ENCODE measurements at regions not wholly inside any gene's neighbourhood (a gene's known extent, or its start where the extent isn't known, plus 50 kb on each side); places are given as distances from the start of the nearest gene placed in this dataset.
A peak's percentile ranks its signal among the peaks of the same experiment; 100 is the strongest.
"Not testable (repeated sequence)": the region's sequence is repeated elsewhere in the genome, so short reads cannot be mapped to it uniquely, and the experiment has no call there.

GRCh38 chr11:97617031-97617430 is 1227.2 kb downstream of the JRKL start:
- H3K27ac Mint-ChIP-seq = no peak overlapping the region
- no peaks in the 10 kb centered on the region for H3K27me3 Mint-ChIP-seq
- no peaks in the 10 kb centered on the region for H3K36me3 Mint-ChIP-seq
- H3K4me3 Mint-ChIP-seq = no peak overlapping the region
- H3K9me3 Mint-ChIP-seq = peaks cover 8 to 11% of the 10 kb centered on the region in 2 donors
- no peaks in the 10 kb centered on the region for H3K4me1 Mint-ChIP-seq
- no peak for DNase-seq
- ATAC-seq (replicated peaks) = no peak

DNA sequence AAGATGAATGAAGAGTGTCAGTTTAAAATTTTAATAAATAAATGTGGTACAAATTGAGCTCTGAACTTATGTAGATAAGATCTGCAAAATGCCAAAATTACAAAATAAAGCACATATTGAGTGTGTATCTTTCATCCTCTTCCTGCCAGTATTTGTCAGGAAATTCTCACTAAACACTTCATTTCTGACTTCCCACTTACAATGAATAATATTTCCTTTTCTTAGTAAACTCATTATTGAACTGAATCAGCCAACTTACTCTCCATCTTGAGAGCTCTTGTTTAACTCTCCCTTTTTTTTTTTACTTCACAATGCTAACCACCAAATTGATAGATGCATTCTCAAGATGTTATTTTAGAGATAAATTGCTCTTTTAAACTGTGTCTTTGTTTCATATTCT is 1230.2 kb downstream of the JRKL start:
- peaks cover 8 to 11% of the 10 kb centered on the region in 2 donors for H3K9me3 Mint-ChIP-seq
- H3K27ac Mint-ChIP-seq = no peak overlapping the region
- H3K27me3 Mint-ChIP-seq = no peaks in the 10 kb centered on the region
- no peaks in the 10 kb centered on the region for H3K4me1 Mint-ChIP-seq
- no peaks in the 10 kb centered on the region for H3K36me3 Mint-ChIP-seq
- no peak overlapping the region for H3K4me3 Mint-ChIP-seq
- no peak for DNase-seq
- no peak for ATAC-seq (replicated peaks)

DNA sequence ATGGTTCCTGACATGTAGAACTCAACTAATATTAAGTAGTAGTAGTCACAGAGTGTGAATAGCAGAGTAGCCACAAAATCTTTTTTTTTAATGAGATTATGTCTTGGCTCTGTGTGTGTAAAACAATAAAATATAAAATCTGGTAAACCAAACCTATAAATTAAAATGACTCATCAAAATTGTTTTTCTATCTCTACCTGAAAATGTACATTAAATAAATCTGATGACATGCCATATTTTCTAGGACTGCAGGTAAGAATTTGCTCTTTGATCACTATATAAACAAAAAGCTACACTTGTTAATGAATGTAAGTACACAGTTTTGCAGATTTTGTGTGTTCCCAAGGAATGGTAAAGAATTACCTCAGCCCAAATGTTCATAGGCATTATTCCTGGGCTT is 1231.5 kb downstream of the JRKL start:
- H3K9me3 Mint-ChIP-seq = peaks cover 4 to 9% of the 10 kb centered on the region in 2 donors
- no peaks in the 10 kb centered on the region for H3K36me3 Mint-ChIP-seq
- no peaks in the 10 kb centered on the region for H3K27me3 Mint-ChIP-seq
- ATAC-seq (replicated peaks) (no peak), DNase-seq (no peak)
- H3K4me3 Mint-ChIP-seq = no peak overlapping the region
- no peak overlapping the region for H3K27ac Mint-ChIP-seq
- no peaks in the 10 kb centered on the region for H3K4me1 Mint-ChIP-seq

- peaks cover 0 to 6% of the 10 kb centered on the region in 2 donors for H3K9me3 Mint-ChIP-seq
- ATAC-seq (replicated peaks) = no peak
- DNase-seq = no peak
Measured at GRCh38 chr11:97622795-97623194, 1233.0 kb downstream of the JRKL start.

GRCh38 chr11:97636741-97637140 is 1246.9 kb downstream of the JRKL start:
- not testable (repeated sequence) for H3K36me3 Mint-ChIP-seq; H3K4me3 Mint-ChIP-seq; ATAC-seq (replicated peaks); H3K4me1 Mint-ChIP-seq; H3K27me3 Mint-ChIP-seq; DNase-seq; H3K27ac Mint-ChIP-seq
- H3K9me3 Mint-ChIP-seq = peaks cover 4 to 19% of the 10 kb centered on the region in 2 donors

More at GRCh38 chr11:97622795-97623194, 1233.0 kb downstream of the JRKL start:
- H3K4me3 Mint-ChIP-seq = no peak overlapping the region
- no peaks in the 10 kb centered on the region for H3K36me3 Mint-ChIP-seq
- H3K4me1 Mint-ChIP-seq = no peaks in the 10 kb centered on the region
- no peaks in the 10 kb centered on the region for H3K27me3 Mint-ChIP-seq
- H3K27ac Mint-ChIP-seq = no peak overlapping the region

DNA sequence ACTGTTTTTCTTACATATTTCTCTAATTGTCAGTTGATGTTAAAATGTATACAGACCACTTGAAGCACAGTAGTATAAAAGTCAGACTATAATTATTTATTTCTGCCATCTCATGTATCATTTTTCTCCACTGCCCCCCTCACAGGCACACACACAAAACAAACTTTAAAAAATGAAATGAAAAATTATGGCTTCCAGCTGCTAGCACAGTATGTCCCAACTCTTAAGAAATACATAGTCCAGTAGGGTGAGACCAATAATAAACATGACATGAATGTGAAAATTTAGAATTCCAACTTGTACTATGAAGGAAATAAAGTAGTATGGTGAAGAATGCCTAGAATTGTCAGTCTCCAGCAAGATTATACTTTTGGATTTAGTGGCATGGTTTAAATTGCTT is 1247.9 kb downstream of the JRKL start:
- H3K9me3 Mint-ChIP-seq = peaks cover 4 to 19% of the 10 kb centered on the region in 2 donors
- no peaks in the 10 kb centered on the region for H3K36me3 Mint-ChIP-seq
- H3K4me1 Mint-ChIP-seq = no peaks in the 10 kb centered on the region

DNA sequence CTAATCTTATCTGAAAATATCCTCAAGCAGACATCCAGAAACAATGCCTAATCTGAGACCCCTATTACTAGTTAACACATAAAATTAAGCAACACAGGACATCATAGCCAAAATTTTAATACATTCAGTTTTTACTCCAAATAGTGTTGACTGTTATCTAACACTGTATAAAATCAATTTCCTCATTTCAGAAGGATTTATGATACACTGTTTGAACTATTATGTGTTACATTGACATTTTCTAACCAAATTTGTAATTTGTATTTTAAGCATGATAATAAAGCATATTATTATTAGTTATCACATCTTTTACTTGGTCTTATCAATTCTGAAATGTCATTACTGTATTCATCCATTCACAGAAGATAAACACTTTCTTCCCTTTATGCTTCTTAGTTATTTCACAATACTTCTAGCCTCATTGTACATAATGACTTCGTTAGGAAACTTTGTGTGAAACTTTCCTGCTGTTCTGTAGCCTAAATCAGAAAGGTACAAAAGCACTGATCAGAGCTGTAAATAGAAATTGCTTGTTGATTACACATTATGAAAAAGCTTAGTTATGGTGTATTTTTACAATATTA is 1248.9 kb downstream of the JRKL start:
- H3K4me1 Mint-ChIP-seq = no peaks in the 10 kb centered on the region
- H3K4me3 Mint-ChIP-seq = no peak overlapping the region
- peaks cover 4 to 16% of the 10 kb centered on the region in 2 donors for H3K9me3 Mint-ChIP-seq
- DNase-seq (no peak), ATAC-seq (replicated peaks) (no peak)
- no peaks in the 10 kb centered on the region for H3K36me3 Mint-ChIP-seq
- H3K27ac Mint-ChIP-seq = no peak overlapping the region
- H3K27me3 Mint-ChIP-seq = no peaks in the 10 kb centered on the region

More for the DNA sequence above, 1247.9 kb downstream of the JRKL start:
- H3K27ac Mint-ChIP-seq = no peak overlapping the region
- no peaks in the 10 kb centered on the region for H3K27me3 Mint-ChIP-seq
- DNase-seq = no peak
- no peak overlapping the region for H3K4me3 Mint-ChIP-seq
- no peak for ATAC-seq (replicated peaks)

- H3K4me1 Mint-ChIP-seq = no peaks in the 10 kb centered on the region
- H3K9me3 Mint-ChIP-seq = peaks cover 6 to 9% of the 10 kb centered on the region in 2 donors
- no peaks in the 10 kb centered on the region for H3K27me3 Mint-ChIP-seq
- ATAC-seq (replicated peaks) (no peak), DNase-seq (no peak)
- H3K36me3 Mint-ChIP-seq = no peaks in the 10 kb centered on the region
- H3K27ac Mint-ChIP-seq = no peak overlapping the region
- no peak overlapping the region for H3K4me3 Mint-ChIP-seq
Measured at GRCh38 chr11:97641988-97642387, 1252.2 kb downstream of the JRKL start.

DNA sequence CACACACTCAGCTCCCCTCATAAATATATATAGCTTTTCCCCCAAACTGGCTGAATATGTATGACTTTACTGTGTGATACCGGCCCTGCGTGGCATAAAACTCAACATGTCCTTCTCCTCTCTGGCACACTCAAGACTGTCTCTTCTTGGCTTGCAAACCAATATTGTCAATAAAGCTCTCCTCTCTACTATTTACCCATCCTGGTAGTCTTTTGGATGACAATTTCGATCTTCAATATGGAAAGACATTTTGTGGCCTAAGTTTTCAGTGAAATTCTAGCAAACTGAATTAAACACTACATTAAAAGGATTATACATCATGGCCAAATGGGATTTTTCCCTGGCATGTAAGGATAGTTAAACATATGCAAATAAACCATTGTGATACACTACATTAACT is 1255.9 kb downstream of the JRKL start:
- Mint-ChIP-seq H3K27ac (no peak overlapping the region), H3K4me1 (no peaks in the 10 kb centered on the region), H3K27me3 (no peaks in the 10 kb centered on the region), H3K4me3 (no peak overlapping the region), H3K9me3 (peaks cover 11 to 13% of the 10 kb centered on the region in 2 donors), H3K36me3 (no peaks in the 10 kb centered on the region)
- DNase-seq (no peak), ATAC-seq (replicated peaks) (no peak)

GRCh38 chr11:97656356-97656755 is 1266.5 kb downstream of the JRKL start:
- H3K4me1 Mint-ChIP-seq = no peaks in the 10 kb centered on the region
- ATAC-seq (replicated peaks) = no peak
- H3K27me3 Mint-ChIP-seq = no peaks in the 10 kb centered on the region
- peaks cover 0 to 2% of the 10 kb centered on the region in 2 donors for H3K9me3 Mint-ChIP-seq
- H3K36me3 Mint-ChIP-seq = no peaks in the 10 kb centered on the region
- no peak overlapping the region for H3K4me3 Mint-ChIP-seq
- no peak overlapping the region for H3K27ac Mint-ChIP-seq
- no peak for DNase-seq

- Mint-ChIP-seq H3K4me3 (no peak overlapping the region), H3K36me3 (no peaks in the 10 kb centered on the region), H3K27ac (no peak overlapping the region), H3K27me3 (no peaks in the 10 kb centered on the region), H3K9me3 (peaks cover 0 to 2% of the 10 kb centered on the region in 2 donors), H3K4me1 (no peaks in the 10 kb centered on the region)
- DNase-seq = no peak
- no peak for ATAC-seq (replicated peaks)
Measured at GRCh38 chr11:97657852-97658251, 1268.0 kb downstream of the JRKL start.

DNA sequence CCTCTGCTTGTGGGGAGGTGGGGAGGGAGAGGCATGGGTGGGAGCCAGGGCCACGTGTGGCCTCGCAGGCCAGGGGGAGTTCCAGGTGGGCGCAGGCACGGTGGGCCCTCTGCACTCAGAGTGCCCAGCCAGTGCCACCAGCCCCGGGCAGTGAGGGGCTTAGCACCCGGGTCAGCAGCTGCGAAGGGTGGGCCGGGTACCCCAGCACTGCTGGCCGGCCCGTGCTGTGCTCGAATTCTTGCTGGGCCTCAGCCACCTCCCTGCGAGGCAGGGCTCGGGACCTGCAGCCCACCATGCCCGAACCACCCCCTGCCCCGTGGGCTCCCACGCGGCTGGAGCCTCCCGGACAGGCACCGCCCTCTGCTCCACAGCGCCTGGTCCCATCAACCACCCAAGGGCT is 1277.2 kb downstream of the JRKL start:
- no peaks in the 10 kb centered on the region for H3K27me3 Mint-ChIP-seq

DNA sequence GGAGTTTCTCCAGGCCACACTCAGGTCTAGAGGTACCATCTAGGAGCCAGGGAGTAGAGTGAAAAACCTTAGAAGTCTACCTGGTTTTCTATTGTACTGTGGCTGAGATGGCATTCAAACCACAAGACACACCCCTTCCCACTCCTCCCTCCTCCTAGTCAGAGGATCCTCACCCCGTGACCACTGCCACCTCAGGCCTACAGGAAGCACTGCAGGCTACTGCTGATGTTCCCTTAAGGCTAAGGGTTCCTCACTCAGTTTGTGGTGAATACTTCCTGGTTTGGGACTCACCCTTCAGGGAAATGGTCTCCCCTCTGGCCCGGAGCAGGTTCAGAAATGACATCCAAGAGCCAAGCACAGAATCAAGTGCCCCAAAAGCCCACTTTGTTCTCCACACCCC is 1293.9 kb downstream of the JRKL start:
- ATAC-seq (replicated peaks) (peak in 1 of 2 donors; percentile 16), DNase-seq (no peak)
- Mint-ChIP-seq H3K27me3 (no peaks in the 10 kb centered on the region), H3K9me3 (peaks cover 4 to 8% of the 10 kb centered on the region in 2 donors), H3K4me3 (no peak overlapping the region), H3K27ac (no peak overlapping the region), H3K4me1 (no peaks in the 10 kb centered on the region), H3K36me3 (no peaks in the 10 kb centered on the region)

More for the DNA sequence above, 1277.2 kb downstream of the JRKL start:
- no peak for ATAC-seq (replicated peaks)
- Mint-ChIP-seq H3K4me3 (no peak overlapping the region), H3K4me1 (no peaks in the 10 kb centered on the region), H3K9me3 (peaks cover 0 to 7% of the 10 kb centered on the region in 2 donors), H3K36me3 (no peaks in the 10 kb centered on the region), H3K27ac (no peak overlapping the region)
- DNase-seq = no peak

DNA sequence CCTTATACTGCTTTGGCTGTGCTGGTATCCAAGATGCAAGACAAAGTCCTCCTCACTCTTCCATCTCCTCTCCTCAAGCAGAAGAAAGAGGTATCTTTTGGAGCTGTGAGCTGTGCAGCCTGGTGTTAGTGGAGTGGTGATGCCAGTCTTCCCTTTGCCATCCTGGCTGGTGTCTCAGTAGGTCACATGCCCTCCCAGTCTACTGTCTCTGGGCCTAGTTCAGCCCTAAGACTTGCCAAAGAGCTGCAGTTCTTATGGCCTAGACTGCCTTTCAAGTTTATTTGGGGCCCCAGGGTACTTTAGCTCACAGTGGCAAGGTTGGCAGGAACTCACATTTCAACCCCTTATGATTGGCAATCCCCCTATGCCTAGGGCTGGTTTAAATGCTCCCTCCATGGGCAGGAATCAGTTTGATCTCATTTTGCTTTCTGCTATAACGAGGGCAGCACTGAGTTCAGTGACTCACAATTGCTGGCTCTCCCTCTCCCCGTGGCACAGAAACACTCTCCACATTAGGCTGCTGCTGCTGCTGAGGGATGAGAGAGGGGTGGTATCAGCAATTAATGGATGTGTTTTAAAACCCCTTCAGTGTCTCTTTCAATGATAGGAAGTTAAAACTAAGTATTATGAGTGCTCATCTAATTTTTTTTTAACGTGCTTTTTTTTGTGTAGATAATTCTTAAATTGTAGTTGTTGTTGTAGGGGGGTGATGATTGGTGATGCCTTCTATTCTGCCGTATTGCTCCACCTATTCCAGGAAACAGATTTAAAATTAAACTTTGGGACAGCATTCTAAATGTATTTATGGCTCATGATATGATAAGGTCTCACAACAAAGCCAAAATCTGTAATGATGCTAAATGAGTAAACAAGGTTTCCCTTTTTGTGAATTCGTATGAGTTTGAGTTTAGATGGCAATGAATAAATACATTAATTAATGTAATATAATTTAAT is 1295.0 kb downstream of the JRKL start:
- Mint-ChIP-seq H3K9me3 (peaks cover 3 to 8% of the 10 kb centered on the region in 2 donors), H3K4me1 (no peaks in the 10 kb centered on the region), H3K27ac (no peak overlapping the region), H3K27me3 (no peaks in the 10 kb centered on the region), H3K4me3 (no peak overlapping the region), H3K36me3 (no peaks in the 10 kb centered on the region)
- DNase-seq (no peak), ATAC-seq (replicated peaks) (no peak)

DNA sequence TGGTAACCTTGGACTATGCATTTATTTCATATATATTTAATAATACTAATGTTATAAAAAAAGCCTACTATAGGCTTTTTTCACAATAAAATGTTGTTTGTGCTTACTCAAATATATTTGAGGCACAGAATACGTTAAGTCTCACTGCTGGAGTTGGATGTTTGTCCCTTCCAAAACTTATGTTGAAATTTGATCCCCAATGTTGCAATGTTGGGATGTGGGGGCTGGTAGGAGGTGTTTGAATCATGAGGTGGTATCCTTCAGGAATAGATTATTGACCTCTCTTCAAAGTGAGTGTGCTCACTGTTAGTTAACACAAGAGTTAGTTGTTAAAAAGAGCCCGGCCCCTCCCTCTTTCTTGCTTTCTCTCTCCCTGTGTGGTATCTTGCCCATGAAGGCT is 1295.9 kb downstream of the JRKL start:
- ATAC-seq (replicated peaks) (no peak), DNase-seq (no peak)
- Mint-ChIP-seq H3K27ac (no peak overlapping the region), H3K27me3 (no peaks in the 10 kb centered on the region), H3K4me3 (no peak overlapping the region), H3K9me3 (peaks cover 3 to 8% of the 10 kb centered on the region in 2 donors), H3K4me1 (no peaks in the 10 kb centered on the region), H3K36me3 (no peaks in the 10 kb centered on the region)
